WTC11 (cell line): ENCODE measurements at regions not wholly inside any gene's neighbourhood (a gene's known extent, or its start where the extent isn't known, plus 50 kb on each side); places are given as distances from the start of the nearest gene placed in this dataset.

Source experiments
- ATAC-seq: fragments of 200-7000 bp; cut with Tn5 transposase; 2 replicates; pipeline ENCODE4 v1.10.0; 2021; ENCODE audit warnings: mild to moderate bottlenecking, moderate library complexity
- CTCF ChIA-PET: fragments of 300-600 bp; sonication (Branson Sonifier 250); formaldehyde crosslinking; loops from one replicate; lab custom pipeline; 2021; ENCODE audit warnings: antibody characterized with exemption; lab: Charles Lee
- POLR2A ChIA-PET: fragments of 350-600 bp; sonication (Branson Sonifier 250); formaldehyde crosslinking; loops from one replicate; lab custom pipeline; 2021; ENCODE audit warnings: antibody characterized with exemption; lab: Charles Lee
- DNase-seq: peaks from one replicate; pipeline ENCODE4 v3.0.0; 2021; ENCODE audit warnings: low spot score
- H3K27ac Mint-ChIP-seq: 2 replicates; pipeline ENCODE4 v1.8.0; 2021; ENCODE audit warnings: mixed read lengths
- H3K27me3 Mint-ChIP-seq: 2 replicates; pipeline ENCODE4 v1.8.0; 2021; ENCODE audit warnings: low read depth, mild to moderate bottlenecking, moderate library complexity, mixed read lengths
- H3K36me3 Mint-ChIP-seq: 2 replicates; pipeline ENCODE4 v1.8.0; 2021; ENCODE audit warnings: mixed read lengths
- H3K4me1 Mint-ChIP-seq: 2 replicates; pipeline ENCODE4 v1.8.0; 2022; ENCODE audit warnings: mixed read lengths
- H3K4me3 Mint-ChIP-seq: 2 replicates; pipeline ENCODE4 v1.8.0; 2021; ENCODE audit warnings: mild to moderate bottlenecking, moderate library complexity, mixed read lengths
- H3K9me3 Mint-ChIP-seq: 2 replicates; pipeline ENCODE4 v1.8.0; 2021; ENCODE audit warnings: mixed read lengths
- AR ChIP-seq: fragments of 250-450 bp; sonication (Bioruptor Pico); IDR thresholded peaks from 2 replicates; pipeline ENCODE4 v1.9.0; 2021; ENCODE audit warnings: mild to moderate bottlenecking
- ATF6 ChIP-seq: sonication (generic); formaldehyde crosslinking; IDR thresholded peaks from 2 replicates; pipeline ENCODE4 v1.8.1; 2023; ENCODE audit warnings: mild to moderate bottlenecking, missing genetic modification reagents
- E2F1 ChIP-seq: sonication (generic); formaldehyde crosslinking; IDR thresholded peaks from 2 replicates; pipeline ENCODE4 v1.8.0; 2022; ENCODE audit warnings: mild to moderate bottlenecking, missing genetic modification reagents
- FOXK1 ChIP-seq: sonication (generic); formaldehyde crosslinking; IDR thresholded peaks from 2 replicates; pipeline ENCODE4 v1.8.0; 2022; ENCODE audit warnings: mild to moderate bottlenecking, moderate library complexity, missing genetic modification reagents
- HMGA2 ChIP-seq: fragments of 250-450 bp; sonication (Bioruptor Pico); IDR thresholded peaks from 2 replicates; pipeline ENCODE4 v1.4.0; 2021; ENCODE audit warnings: mild to moderate bottlenecking, moderate library complexity
- IRF1 ChIP-seq: sonication (generic); formaldehyde crosslinking; IDR thresholded peaks from 2 replicates; pipeline ENCODE4 v1.8.0; 2023; ENCODE audit warnings: missing genetic modification reagents
- SMAD3 ChIP-seq: sonication (generic); formaldehyde crosslinking; IDR thresholded peaks from 2 replicates; pipeline ENCODE4 v1.8.0; 2022; ENCODE audit warnings: missing genetic modification reagents, mild to moderate bottlenecking, borderline replicate concordance
- STAT6 ChIP-seq: sonication (generic); formaldehyde crosslinking; conservative IDR thresholded peaks from 2 replicates; pipeline ENCODE4 v1.8.1; 2023; ENCODE audit warnings: mild to moderate bottlenecking, low read depth, missing genetic modification reagents, moderate library complexity
- TCF7 ChIP-seq: sonication (generic); formaldehyde crosslinking; IDR thresholded peaks from 2 replicates; pipeline ENCODE4 v1.8.0; 2022; ENCODE audit warnings: mild to moderate bottlenecking, low read depth, missing genetic modification reagents, moderate library complexity
- TEAD4 ChIP-seq: sonication (generic); formaldehyde crosslinking; IDR thresholded peaks from 2 replicates; pipeline ENCODE4 v1.8.0; 2022; ENCODE audit warnings: mild to moderate bottlenecking, missing genetic modification reagents
- USF1 ChIP-seq: sonication (generic); formaldehyde crosslinking; IDR thresholded peaks from 2 replicates; pipeline ENCODE4 v1.8.0; 2022; ENCODE audit warnings: mild to moderate bottlenecking, missing genetic modification reagents
- ZBTB21 ChIP-seq: sonication (generic); formaldehyde crosslinking; IDR thresholded peaks from 2 replicates; pipeline ENCODE4 v1.8.1; 2023; ENCODE audit warnings: mild to moderate bottlenecking, missing genetic modification reagents, borderline replicate concordance
- ZNF138 ChIP-seq: sonication (generic); formaldehyde crosslinking; conservative IDR thresholded peaks from 2 replicates; pipeline ENCODE4 v1.8.1; 2022; ENCODE audit warnings: mild to moderate bottlenecking, moderate library complexity, missing genetic modification reagents
- ZNF219 ChIP-seq: sonication (generic); formaldehyde crosslinking; IDR thresholded peaks from 2 replicates; pipeline ENCODE4 v1.8.0; 2023; ENCODE audit warnings: missing genetic modification reagents, mild to moderate bottlenecking, borderline replicate concordance
- ZNF396 ChIP-seq: fragments of 250-450 bp; sonication (Bioruptor Pico); IDR thresholded peaks from 2 replicates; pipeline ENCODE4 v1.8.0; 2021; ENCODE audit warnings: mild to moderate bottlenecking, moderate library complexity, borderline replicate concordance
- TF ChIP-seq, protein P1 (sequence below): sonication (generic); formaldehyde crosslinking; IDR thresholded peaks from 2 replicates; pipeline ENCODE4 v1.8.1; 2022; ENCODE audit warnings: low read depth, missing genetic modification reagents, borderline replicate concordance
- TF ChIP-seq, protein P2 (sequence below): sonication (generic); formaldehyde crosslinking; IDR thresholded peaks from 2 replicates; pipeline ENCODE4 v1.8.1; 2023; ENCODE audit warnings: mild to moderate bottlenecking, moderate library complexity, missing genetic modification reagents
- TF ChIP-seq, protein P3 (sequence below): sonication (generic); formaldehyde crosslinking; IDR thresholded peaks from 2 replicates; pipeline ENCODE4 v1.8.0; 2022; ENCODE audit warnings: mild to moderate bottlenecking, missing genetic modification reagents

- no peak for TF ChIP-seq AR
- TF ChIP-seq, protein P1, sequence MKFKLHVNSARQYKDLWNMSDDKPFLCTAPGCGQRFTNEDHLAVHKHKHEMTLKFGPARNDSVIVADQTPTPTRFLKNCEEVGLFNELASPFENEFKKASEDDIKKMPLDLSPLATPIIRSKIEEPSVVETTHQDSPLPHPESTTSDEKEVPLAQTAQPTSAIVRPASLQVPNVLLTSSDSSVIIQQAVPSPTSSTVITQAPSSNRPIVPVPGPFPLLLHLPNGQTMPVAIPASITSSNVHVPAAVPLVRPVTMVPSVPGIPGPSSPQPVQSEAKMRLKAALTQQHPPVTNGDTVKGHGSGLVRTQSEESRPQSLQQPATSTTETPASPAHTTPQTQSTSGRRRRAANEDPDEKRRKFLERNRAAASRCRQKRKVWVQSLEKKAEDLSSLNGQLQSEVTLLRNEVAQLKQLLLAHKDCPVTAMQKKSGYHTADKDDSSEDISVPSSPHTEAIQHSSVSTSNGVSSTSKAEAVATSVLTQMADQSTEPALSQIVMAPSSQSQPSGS (CRISPR knock-in tag) = no peak
- no peak for TF ChIP-seq TEAD4
- TF ChIP-seq FOXK1 (CRISPR knock-in tag) = no peak
- no peak for TF ChIP-seq ZBTB21 (CRISPR knock-in tag)
- TF ChIP-seq IRF1 (CRISPR knock-in tag) = no peak
- TF ChIP-seq ZNF219 = no peak
- no peak for TF ChIP-seq E2F1
- no peak for TF ChIP-seq USF1 (CRISPR knock-in tag)
- no peak for TF ChIP-seq HMGA2
- no peak for TF ChIP-seq ZNF396 (CRISPR knock-in tag)
Measured at GRCh38 chr21:25501996-25502665, 105.2 kb downstream of the MRPL39 start (continued).

DNA sequence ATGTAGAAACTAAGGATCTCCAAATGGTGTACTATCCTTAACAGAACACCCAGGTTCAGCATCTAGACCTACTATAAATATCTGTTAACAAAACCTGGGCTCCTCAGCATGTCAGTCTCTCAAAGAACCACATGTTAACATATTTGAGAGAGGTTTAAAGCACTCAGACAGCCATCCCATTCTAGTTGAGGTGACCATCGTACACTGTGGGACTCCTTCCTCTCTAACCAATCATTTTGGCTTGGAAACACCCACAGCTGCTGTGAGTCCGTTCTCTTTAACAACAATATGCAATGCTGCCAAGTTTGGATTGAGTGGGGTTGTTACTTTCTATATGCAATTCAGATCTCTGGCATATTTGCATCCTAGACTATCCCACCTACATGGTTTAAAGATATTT is 105.8 kb downstream of the MRPL39 start:
- ChIA-PET CTCF (no interaction called here), POLR2A (no interaction called here)
- DNase-seq = no peak
- H3K4me3 Mint-ChIP-seq = no peak overlapping the region
- H3K27ac Mint-ChIP-seq = no peak overlapping the region
- no peaks in the 10 kb centered on the region for H3K4me1 Mint-ChIP-seq
- no peak for ATAC-seq
- H3K27me3 Mint-ChIP-seq = no peaks in the 10 kb centered on the region; the same call in 1 of the 2 replicates
- H3K9me3 Mint-ChIP-seq = peaks cover 17% of the 10 kb centered on the region
- no peaks in the 10 kb centered on the region for H3K36me3 Mint-ChIP-seq
- TF ChIP-seq, protein P2, sequence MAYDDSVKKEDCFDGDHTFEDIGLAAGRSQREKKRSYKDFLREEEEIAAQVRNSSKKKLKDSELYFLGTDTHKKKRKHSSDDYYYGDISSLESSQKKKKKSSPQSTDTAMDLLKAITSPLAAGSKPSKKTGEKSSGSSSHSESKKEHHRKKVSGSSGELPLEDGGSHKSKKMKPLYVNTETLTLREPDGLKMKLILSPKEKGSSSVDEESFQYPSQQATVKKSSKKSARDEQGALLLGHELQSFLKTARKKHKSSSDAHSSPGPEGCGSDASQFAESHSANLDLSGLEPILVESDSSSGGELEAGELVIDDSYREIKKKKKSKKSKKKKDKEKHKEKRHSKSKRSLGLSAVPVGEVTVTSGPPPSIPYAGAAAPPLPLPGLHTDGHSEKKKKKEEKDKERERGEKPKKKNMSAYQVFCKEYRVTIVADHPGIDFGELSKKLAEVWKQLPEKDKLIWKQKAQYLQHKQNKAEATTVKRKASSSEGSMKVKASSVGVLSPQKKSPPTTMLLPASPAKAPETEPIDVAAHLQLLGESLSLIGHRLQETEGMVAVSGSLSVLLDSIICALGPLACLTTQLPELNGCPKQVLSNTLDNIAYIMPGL (CRISPR knock-in tag) = no peak
- TF ChIP-seq ZBTB21 (CRISPR knock-in tag) (no peak), SMAD3 (CRISPR knock-in tag) (no peak), TCF7 (CRISPR knock-in tag) (no peak), ZNF138 (CRISPR knock-in tag) (no peak), STAT6 (CRISPR knock-in tag) (no peak), ATF6 (CRISPR knock-in tag) (no peak)
- TF ChIP-seq, protein P3, sequence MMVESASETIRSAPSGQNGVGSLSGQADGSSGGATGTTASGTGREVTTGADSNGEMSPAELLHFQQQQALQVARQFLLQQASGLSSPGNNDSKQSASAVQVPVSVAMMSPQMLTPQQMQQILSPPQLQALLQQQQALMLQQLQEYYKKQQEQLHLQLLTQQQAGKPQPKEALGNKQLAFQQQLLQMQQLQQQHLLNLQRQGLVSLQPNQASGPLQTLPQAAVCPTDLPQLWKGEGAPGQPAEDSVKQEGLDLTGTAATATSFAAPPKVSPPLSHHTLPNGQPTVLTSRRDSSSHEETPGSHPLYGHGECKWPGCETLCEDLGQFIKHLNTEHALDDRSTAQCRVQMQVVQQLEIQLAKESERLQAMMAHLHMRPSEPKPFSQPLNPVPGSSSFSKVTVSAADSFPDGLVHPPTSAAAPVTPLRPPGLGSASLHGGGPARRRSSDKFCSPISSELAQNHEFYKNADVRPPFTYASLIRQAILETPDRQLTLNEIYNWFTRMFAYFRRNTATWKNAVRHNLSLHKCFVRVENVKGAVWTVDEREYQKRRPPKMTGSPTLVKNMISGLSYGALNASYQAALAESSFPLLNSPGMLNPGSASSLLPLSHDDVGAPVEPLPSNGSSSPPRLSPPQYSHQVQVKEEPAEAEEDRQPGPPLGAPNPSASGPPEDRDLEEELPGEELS (CRISPR knock-in tag) = no peak
